GM23248 (cell line): ENCODE measurements at regions not wholly inside any gene's neighbourhood (a gene's known extent, or its start where the extent isn't known, plus 50 kb on each side); places are given as distances from the start of the nearest gene placed in this dataset.

Experiments used
- DNase-seq: peaks from one replicate; pipeline ENCODE4 v3.0.0-alpha.2; 2015
- H2AFZ ChIP-seq: fragments of 200-600 bp; sonication (generic); 2 replicates; pipeline ENCODE4 v1.6.1; 2016; ENCODE audit warnings: antibody characterized with exemption
- H3F3A ChIP-seq: fragments of 200-600 bp; sonication (generic); 2 replicates; pipeline ENCODE4 v1.6.1; 2016; ENCODE audit warnings: mild to moderate bottlenecking, antibody characterized with exemption, mixed run types; ENCODE audit not compliant: insufficient read depth
- H3K27ac ChIP-seq: fragments of 200-600 bp; sonication (generic); 2 replicates; pipeline ENCODE4 v1.5.1; 2016; ENCODE audit warnings: mild to moderate bottlenecking
- H3K27me3 ChIP-seq: fragments of 200-600 bp; sonication (generic); replicated peaks from 2 replicates; pipeline ENCODE4 v1.6.1; 2016; ENCODE audit warnings: mild to moderate bottlenecking; ENCODE audit not compliant: insufficient read depth
- H3K36me3 ChIP-seq: fragments of 200-600 bp; sonication (generic); 2 replicates; pipeline ENCODE4 v1.6.1; 2016; ENCODE audit warnings: low read depth, mild to moderate bottlenecking
- H3K4me1 ChIP-seq: fragments of 200-600 bp; sonication (generic); 2 replicates; pipeline ENCODE4 v1.6.1; 2016; ENCODE audit warnings: mild to moderate bottlenecking; ENCODE audit not compliant: insufficient read depth
- H3K4me2 ChIP-seq: fragments of 200-600 bp; sonication (generic); one replicate; pipeline ENCODE4 v1.6.1; 2016; ENCODE audit warnings: mild to moderate bottlenecking; ENCODE audit not compliant: unreplicated experiment
- H3K4me3 ChIP-seq: fragments of 200-600 bp; sonication (generic); 2 replicates; pipeline ENCODE4 v1.5.1; 2016; ENCODE audit warnings: mild to moderate bottlenecking
- H3K79me2 ChIP-seq: fragments of 200-600 bp; sonication (generic); 2 replicates; pipeline ENCODE4 v1.6.1; 2016; ENCODE audit warnings: mild to moderate bottlenecking; ENCODE audit not compliant: insufficient read depth
- H3K9ac ChIP-seq: fragments of 200-600 bp; sonication (generic); 2 replicates; pipeline ENCODE4 v1.6.1; 2016; ENCODE audit warnings: mild to moderate bottlenecking
- H3K9me2 ChIP-seq: fragments of 200-600 bp; sonication (generic); 2 replicates; pipeline ENCODE4 v1.6.1; 2016; ENCODE audit warnings: mixed run types, mild to moderate bottlenecking, moderate library complexity; ENCODE audit not compliant: insufficient read depth
- H3K9me3 ChIP-seq: fragments of 200-600 bp; sonication (generic); one replicate; pipeline ENCODE4 v1.6.1; 2017; ENCODE audit warnings: low read depth
- H4K20me1 ChIP-seq: fragments of 200-600 bp; sonication (generic); 2 replicates; pipeline ENCODE4 v1.6.0; 2016; ENCODE audit not compliant: insufficient read depth
- EZH2 ChIP-seq: fragments of 200-600 bp; sonication (generic); IDR thresholded peaks from 2 replicates; pipeline ENCODE4 v1.6.1; 2018; ENCODE audit warnings: antibody characterized with exemption, mild to moderate bottlenecking; ENCODE audit not compliant: insufficient read depth, poor library complexity, severe bottlenecking
- EZH2phosphoT487 ChIP-seq: fragments of 200-600 bp; sonication (generic); IDR thresholded peaks from 2 replicates; pipeline ENCODE4 v1.6.1; 2018; ENCODE audit warnings: antibody characterized with exemption, moderate library complexity, mild to moderate bottlenecking, low read depth; ENCODE audit not compliant: insufficient read depth
- WGBS, 2 experiments: methylation state at CpG; one replicate each; pipeline ENCODE4 v1.1.6; 2015 to 2017; ENCODE audit warnings: low lambda C conversion rate in 2 of 2, low coverage in 1 of 2; ENCODE audit errors: missing lambda C conversion rate in 2 of 2; 5-methylcytosine and 5-hydroxymethylcytosine counted together
- in situ Hi-C: fragments of 300-500 bp; cut with MboI; formaldehyde crosslinking; loops from 2 replicates; pipeline ENCODE4 v1.15.0; 2020

GRCh38 chr5:129243039-129243438 lies 148.5 kb downstream of the ISOC1 start:
- Histone ChIP-seq H3K4me1 (no peaks in the 10 kb centered on the region), H4K20me1 (no peaks in the 10 kb centered on the region), H3K4me3 (no peak overlapping the region), H3K36me3 (no peaks in the 10 kb centered on the region), H3K27ac (no peak overlapping the region), H3K9me2 (no peaks in the 10 kb centered on the region), H3K9ac (no peak overlapping the region), H3K4me2 (no peak overlapping the region), H3F3A (no peaks in the 10 kb centered on the region), H3K9me3 (no peaks in the 10 kb centered on the region), H2AFZ (no peak overlapping the region), H3K27me3 (no peaks in the 10 kb centered on the region), H3K79me2 (no peaks in the 10 kb centered on the region)
- in situ Hi-C loops: no loop called here
- TF ChIP-seq EZH2 (no peak), EZH2phosphoT487 (no peak)
- WGBS, 2 experiments: 0% methylated on average over 1 of the region's 1 CpG
- DNase-seq: no peak

GRCh38 chr5:129244478-129244877 lies 149.9 kb downstream of the ISOC1 start:
- no peak overlapping the region for H3K4me3 ChIP-seq
- H3K79me2 ChIP-seq: no peaks in the 10 kb centered on the region
- DNase-seq: peak; percentile 4
- no peaks in the 10 kb centered on the region for H3K9me2 ChIP-seq
- WGBS, 2 experiments: 43 to 50% methylated on average over 1 of the region's 1 CpG
- no peak overlapping the region for H2AFZ ChIP-seq
- H3K4me1 ChIP-seq: no peaks in the 10 kb centered on the region
- no peaks in the 10 kb centered on the region for H4K20me1 ChIP-seq
- no peaks in the 10 kb centered on the region for H3K9me3 ChIP-seq
- no peak for TF ChIP-seq EZH2
- TF ChIP-seq EZH2phosphoT487: no peak
- no peak overlapping the region for H3K9ac ChIP-seq
- in situ Hi-C loops: no loop called here
- H3F3A ChIP-seq: no peaks in the 10 kb centered on the region
- H3K27me3 ChIP-seq: no peaks in the 10 kb centered on the region
- no peaks in the 10 kb centered on the region for H3K36me3 ChIP-seq
- no peak overlapping the region for H3K27ac ChIP-seq
- H3K4me2 ChIP-seq: no peak overlapping the region

GRCh38 chr5:129245489-129245888 lies 150.9 kb downstream of the ISOC1 start:
- no peaks in the 10 kb centered on the region for H3K36me3 ChIP-seq
- DNase-seq: no peak

GRCh38 chr5:129246088-129246487 lies 151.5 kb downstream of the ISOC1 start:
- Histone ChIP-seq H3K4me1 (no peaks in the 10 kb centered on the region), H3K79me2 (no peaks in the 10 kb centered on the region), H3K4me3 (no peak overlapping the region), H2AFZ (no peak overlapping the region), H3K9ac (no peak overlapping the region), H3F3A (no peaks in the 10 kb centered on the region), H3K4me2 (no peak overlapping the region), H3K27ac (no peak overlapping the region), H3K9me2 (no peaks in the 10 kb centered on the region), H3K9me3 (no peaks in the 10 kb centered on the region), H3K27me3 (no peaks in the 10 kb centered on the region), H4K20me1 (no peaks in the 10 kb centered on the region), H3K36me3 (no peaks in the 10 kb centered on the region)
- WGBS, 2 experiments: 19 to 25% methylated on average over 3 of the region's 3 CpGs
- TF ChIP-seq EZH2phosphoT487 (no peak), EZH2 (no peak)
- DNase-seq: no peak
- in situ Hi-C loops: no loop called here

More at GRCh38 chr5:129245489-129245888, 150.9 kb downstream of the ISOC1 start:
- Histone ChIP-seq H3K9me3 (no peaks in the 10 kb centered on the region), H3K27me3 (no peaks in the 10 kb centered on the region), H3K4me3 (no peak overlapping the region), H3K9me2 (no peaks in the 10 kb centered on the region), H2AFZ (no peak overlapping the region), H3K27ac (no peak overlapping the region), H3K79me2 (no peaks in the 10 kb centered on the region), H3F3A (no peaks in the 10 kb centered on the region), H3K9ac (no peak overlapping the region), H4K20me1 (no peaks in the 10 kb centered on the region), H3K4me1 (no peaks in the 10 kb centered on the region), H3K4me2 (no peak overlapping the region)
- TF ChIP-seq EZH2phosphoT487: no peak
- in situ Hi-C loops: no loop called here

- H3K4me2 ChIP-seq: no peak overlapping the region
- TF ChIP-seq EZH2phosphoT487 (no peak), EZH2 (no peak)
- H2AFZ ChIP-seq: no peak overlapping the region
- in situ Hi-C loops: no loop called here
- H3K27ac ChIP-seq: no peak overlapping the region
- 5% methylated on average over 9 of the region's 9 CpGs for WGBS, 2 experiments
- no peaks in the 10 kb centered on the region for H4K20me1 ChIP-seq
- no peaks in the 10 kb centered on the region for H3K79me2 ChIP-seq
- no peaks in the 10 kb centered on the region for H3K4me1 ChIP-seq
- no peak overlapping the region for H3K4me3 ChIP-seq
- H3K36me3 ChIP-seq: no peaks in the 10 kb centered on the region
- no peaks in the 10 kb centered on the region for H3F3A ChIP-seq
- no peak overlapping the region for H3K9ac ChIP-seq
- H3K27me3 ChIP-seq: no peaks in the 10 kb centered on the region
- no peaks in the 10 kb centered on the region for H3K9me2 ChIP-seq
- H3K9me3 ChIP-seq: no peaks in the 10 kb centered on the region
- no peak for DNase-seq
These were observed 155.3 kb downstream of the ISOC1 start for GRCh38 chr5:129249886-129250285.
